ENCODE measurements at regions not wholly inside any gene's neighbourhood (a gene's known extent, or its start where the extent isn't known, plus 50 kb on each side); places are given as distances from the start of the nearest gene placed in this dataset.
A peak's percentile ranks its signal among the peaks of the same experiment; 100 is the strongest.

DNA sequence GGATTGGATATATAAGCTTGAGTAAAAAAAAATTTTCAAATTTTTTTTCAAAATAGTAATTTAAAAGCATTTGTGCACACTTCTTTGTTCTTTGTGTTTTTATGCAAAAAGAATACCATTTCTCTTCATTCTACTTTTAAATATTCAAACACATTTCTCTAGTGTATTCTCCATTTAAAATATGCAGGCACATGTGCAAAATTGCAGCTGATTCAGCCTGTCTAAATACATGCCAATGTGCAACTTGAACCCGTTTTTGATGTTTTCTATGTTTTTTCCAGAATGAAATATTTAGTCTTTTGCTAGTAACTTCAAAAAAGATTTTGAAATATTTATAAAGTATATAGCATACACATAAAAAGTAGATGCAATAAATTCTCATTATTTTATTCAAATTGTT lies 411.8 kb downstream of the MMUT start:
- Histone ChIP-seq H3K4me3 (ENCODE audit: low read depth, low read length) (no peak overlapping the region), H3K9me3 (ENCODE audit: control insufficient read depth, insufficient read depth, low read length) (no peaks in the 10 kb centered on the region), H3K36me3 (ENCODE audit: control insufficient read depth, insufficient read depth, low read length) (no peaks in the 10 kb centered on the region), H3K27me3 (ENCODE audit: control insufficient read depth, insufficient read depth, low read length) (no peaks in the 10 kb centered on the region), H3K27ac (ENCODE audit: low read depth, low read length) (no peak overlapping the region), H3K4me1 (ENCODE audit: control insufficient read depth, insufficient read depth, low read length) (peaks cover 26% of the 10 kb centered on the region), H3K9ac (ENCODE audit: low read depth, low read length) (no peak overlapping the region)

- Histone ChIP-seq H3K27ac (ENCODE audit: low read depth, low read length) (peak overlapping the region; percentile 7), H3K4me3 (ENCODE audit: low read depth, low read length) (peak overlapping the region; percentile 27; the same call in 1 of the 2 replicates), H3K4me1 (ENCODE audit: control insufficient read depth, insufficient read depth, low read length) (peaks cover 26% of the 10 kb centered on the region), H3K36me3 (ENCODE audit: control insufficient read depth, insufficient read depth, low read length) (no peaks in the 10 kb centered on the region), H3K9ac (ENCODE audit: low read depth, low read length) (no peak overlapping the region), H3K9me3 (ENCODE audit: control insufficient read depth, insufficient read depth, low read length) (no peaks in the 10 kb centered on the region), H3K27me3 (ENCODE audit: control insufficient read depth, insufficient read depth, low read length) (no peaks in the 10 kb centered on the region)
These were observed 412.5 kb downstream of the MMUT start for GRCh38 chr6:49050584-49050983.

- H3K9ac ChIP-seq (ENCODE audit: low read depth, low read length), result no peak overlapping the region
- H3K9me3 ChIP-seq (ENCODE audit: control insufficient read depth, insufficient read depth, low read length), result no peaks in the 10 kb centered on the region
- H3K4me3 ChIP-seq (ENCODE audit: low read depth, low read length), result no peak overlapping the region
- H3K27ac ChIP-seq (ENCODE audit: low read depth, low read length), result no peak overlapping the region
- no peaks in the 10 kb centered on the region for H3K27me3 ChIP-seq (ENCODE audit: control insufficient read depth, insufficient read depth, low read length)
- H3K4me1 ChIP-seq (ENCODE audit: control insufficient read depth, insufficient read depth, low read length), result no peaks in the 10 kb centered on the region
- no peaks in the 10 kb centered on the region for H3K36me3 ChIP-seq (ENCODE audit: control insufficient read depth, insufficient read depth, low read length)
These were observed 424.7 kb downstream of the MMUT start for GRCh38 chr6:49038294-49038822.

GRCh38 chr6:49030251-49031020 lies 432.6 kb downstream of the MMUT start:
- no peaks in the 10 kb centered on the region for H3K4me1 ChIP-seq (ENCODE audit: control insufficient read depth, insufficient read depth, low read length)
- H3K27ac ChIP-seq (ENCODE audit: low read depth, low read length), result no peak overlapping the region
- no peak overlapping the region for H3K9ac ChIP-seq (ENCODE audit: low read depth, low read length)
- no peaks in the 10 kb centered on the region for H3K27me3 ChIP-seq (ENCODE audit: control insufficient read depth, insufficient read depth, low read length)
- H3K4me3 ChIP-seq (ENCODE audit: low read depth, low read length), result no peak overlapping the region
- no peaks in the 10 kb centered on the region for H3K9me3 ChIP-seq (ENCODE audit: control insufficient read depth, insufficient read depth, low read length)
- H3K36me3 ChIP-seq (ENCODE audit: control insufficient read depth, insufficient read depth, low read length), result no peaks in the 10 kb centered on the region

DNA sequence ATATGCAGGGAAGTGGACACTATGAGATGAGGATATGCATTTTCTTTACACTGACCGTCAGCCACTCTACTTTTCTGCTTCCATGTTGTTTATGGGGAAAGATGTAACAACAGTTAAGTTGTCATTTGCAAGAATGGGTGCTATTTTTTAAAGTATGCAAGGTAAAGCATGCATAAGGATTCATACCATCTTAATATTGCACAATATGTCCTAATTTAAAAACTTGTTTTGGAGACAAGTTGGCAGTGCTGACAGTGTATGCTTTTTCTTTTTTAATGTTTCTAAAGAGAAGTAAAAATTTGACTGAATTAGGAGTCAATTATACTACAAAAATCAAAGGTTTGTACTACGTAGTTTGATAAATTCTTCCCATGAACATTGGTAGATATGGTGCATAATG lies 435.4 kb downstream of the MMUT start:
- no peaks in the 10 kb centered on the region for H3K9me3 ChIP-seq (ENCODE audit: control insufficient read depth, insufficient read depth, low read length)
- no peak overlapping the region for H3K27ac ChIP-seq (ENCODE audit: low read depth, low read length)
- no peaks in the 10 kb centered on the region for H3K4me1 ChIP-seq (ENCODE audit: control insufficient read depth, insufficient read depth, low read length)
- H3K9ac ChIP-seq (ENCODE audit: low read depth, low read length), result no peak overlapping the region
- H3K4me3 ChIP-seq (ENCODE audit: low read depth, low read length), result no peak overlapping the region
- no peaks in the 10 kb centered on the region for H3K36me3 ChIP-seq (ENCODE audit: control insufficient read depth, insufficient read depth, low read length)
- H3K27me3 ChIP-seq (ENCODE audit: control insufficient read depth, insufficient read depth, low read length), result no peaks in the 10 kb centered on the region

DNA sequence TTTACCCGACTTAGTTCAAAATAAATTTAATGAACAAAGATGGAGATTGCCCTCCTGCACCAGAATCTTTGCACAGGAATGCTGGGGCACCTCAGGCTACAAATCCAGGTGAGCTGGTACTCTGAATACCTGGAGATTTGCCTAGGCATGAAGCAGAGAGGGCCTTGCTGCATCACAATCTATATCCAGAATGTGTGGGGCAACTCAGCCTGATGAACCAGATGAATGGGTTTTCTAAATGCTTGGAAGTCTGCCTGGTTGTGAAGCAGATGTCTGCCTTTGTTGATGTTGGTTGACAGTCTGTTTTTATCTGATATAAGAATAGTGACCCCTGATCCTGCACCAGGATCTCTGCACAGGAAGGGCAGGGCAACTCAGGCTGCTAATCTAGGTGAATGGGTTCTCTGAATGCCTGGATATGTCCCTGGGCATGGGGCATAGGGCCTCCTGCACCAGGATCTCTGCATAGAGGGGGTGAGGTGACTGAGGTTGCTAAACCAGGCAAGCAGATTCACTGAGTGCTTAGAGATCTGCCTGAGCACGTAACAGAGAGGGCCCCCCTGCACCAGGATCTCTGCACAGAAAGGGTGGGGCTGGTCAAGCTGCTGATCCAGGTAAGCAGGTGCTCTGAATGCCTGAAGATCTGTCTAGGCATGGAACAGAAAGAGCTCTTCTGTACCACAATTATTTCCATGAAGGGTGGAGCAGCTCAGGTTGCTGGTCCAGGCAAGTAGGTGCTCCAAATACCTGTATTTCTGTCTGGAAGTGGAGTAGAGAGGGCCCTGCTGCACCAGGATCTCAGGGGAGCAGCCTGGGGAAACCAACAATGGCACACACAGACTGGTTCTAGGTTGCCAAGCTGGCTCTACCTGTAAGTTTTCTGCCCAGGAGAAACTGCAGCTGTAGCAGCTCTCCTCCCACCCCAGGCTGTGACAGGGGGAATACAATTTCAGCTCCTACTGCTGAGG lies 437.5 kb downstream of the MMUT start:
- no peaks in the 10 kb centered on the region for H3K27me3 ChIP-seq (ENCODE audit: control insufficient read depth, insufficient read depth, low read length)
- no peak overlapping the region for H3K9ac ChIP-seq (ENCODE audit: low read depth, low read length)
- no peaks in the 10 kb centered on the region for H3K4me1 ChIP-seq (ENCODE audit: control insufficient read depth, insufficient read depth, low read length)
- no peak overlapping the region for H3K4me3 ChIP-seq (ENCODE audit: low read depth, low read length)
- no peaks in the 10 kb centered on the region for H3K36me3 ChIP-seq (ENCODE audit: control insufficient read depth, insufficient read depth, low read length)
- H3K9me3 ChIP-seq (ENCODE audit: control insufficient read depth, insufficient read depth, low read length), result no peaks in the 10 kb centered on the region; the same call in 1 of the 2 replicates
- no peak overlapping the region for H3K27ac ChIP-seq (ENCODE audit: low read depth, low read length)

- Histone ChIP-seq H3K9me3 (ENCODE audit: control insufficient read depth, insufficient read depth, low read length) (no peaks in the 10 kb centered on the region), H3K27ac (ENCODE audit: low read depth, low read length) (no peak overlapping the region), H3K4me1 (ENCODE audit: control insufficient read depth, insufficient read depth, low read length) (no peaks in the 10 kb centered on the region), H3K36me3 (ENCODE audit: control insufficient read depth, insufficient read depth, low read length) (no peaks in the 10 kb centered on the region), H3K9ac (ENCODE audit: low read depth, low read length) (no peak overlapping the region), H3K27me3 (ENCODE audit: control insufficient read depth, insufficient read depth, low read length) (no peaks in the 10 kb centered on the region), H3K4me3 (ENCODE audit: low read depth, low read length) (no peak overlapping the region)
These were observed 458.3 kb downstream of the MMUT start for GRCh38 chr6:49004801-49005200.

DNA sequence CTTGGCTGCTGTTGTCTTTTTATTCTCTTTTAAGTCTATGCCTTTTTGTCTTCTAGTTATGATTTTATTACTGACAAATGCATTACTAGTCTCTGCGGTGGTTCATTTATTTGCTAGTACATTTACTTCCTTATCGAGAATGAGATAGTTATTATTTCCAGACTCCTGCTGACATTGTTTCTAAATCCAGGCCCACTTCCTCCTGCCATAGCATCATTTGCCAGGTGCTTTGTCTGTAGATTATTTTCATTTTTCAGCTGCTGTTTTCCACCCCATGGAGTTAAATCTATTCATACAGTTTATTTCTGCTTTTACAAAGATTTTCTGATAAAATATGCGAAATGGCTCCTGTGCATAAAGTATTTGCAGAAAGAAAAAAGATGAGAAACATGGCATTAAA lies 459.7 kb downstream of the MMUT start:
- Histone ChIP-seq H3K9ac (ENCODE audit: low read depth, low read length) (no peak overlapping the region), H3K27ac (ENCODE audit: low read depth, low read length) (no peak overlapping the region), H3K4me3 (ENCODE audit: low read depth, low read length) (no peak overlapping the region), H3K36me3 (ENCODE audit: control insufficient read depth, insufficient read depth, low read length) (no peaks in the 10 kb centered on the region), H3K9me3 (ENCODE audit: control insufficient read depth, insufficient read depth, low read length) (no peaks in the 10 kb centered on the region), H3K27me3 (ENCODE audit: control insufficient read depth, insufficient read depth, low read length) (no peaks in the 10 kb centered on the region), H3K4me1 (ENCODE audit: control insufficient read depth, insufficient read depth, low read length) (no peaks in the 10 kb centered on the region)

DNA sequence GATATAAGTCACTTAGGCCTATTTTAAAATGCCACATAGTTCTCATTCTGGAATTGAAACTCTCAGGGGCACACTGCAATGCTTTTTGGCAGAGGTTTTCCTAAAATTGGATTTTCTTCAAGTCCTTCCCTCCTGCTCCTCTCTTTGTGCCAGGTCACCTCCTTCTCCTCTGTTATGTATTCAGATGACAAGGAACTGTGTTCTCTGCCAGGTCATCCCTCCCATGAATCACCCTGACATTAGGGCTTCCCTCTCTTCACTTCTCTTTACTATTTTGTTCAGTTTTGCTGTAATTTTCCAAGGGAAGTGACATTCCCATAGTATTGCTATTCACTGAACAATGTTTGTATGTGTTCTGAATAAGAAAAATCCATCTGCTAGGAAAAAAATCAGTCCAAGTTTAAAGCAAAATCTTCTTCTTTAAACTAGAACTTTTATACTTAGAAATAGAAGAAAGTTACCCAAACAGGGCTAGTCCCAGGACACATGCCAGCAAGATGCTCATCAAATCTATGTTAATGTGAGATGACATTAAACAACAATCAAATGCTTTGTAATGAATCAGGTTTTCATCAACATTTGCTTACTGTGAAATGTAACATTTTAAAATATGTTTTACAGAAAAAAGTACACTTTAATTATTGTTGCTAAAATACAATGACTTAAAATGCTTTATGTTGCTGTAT lies 461.1 kb downstream of the MMUT start:
- Histone ChIP-seq H3K9ac (ENCODE audit: low read depth, low read length) (no peak overlapping the region), H3K4me1 (ENCODE audit: control insufficient read depth, insufficient read depth, low read length) (no peaks in the 10 kb centered on the region), H3K27ac (ENCODE audit: low read depth, low read length) (no peak overlapping the region), H3K36me3 (ENCODE audit: control insufficient read depth, insufficient read depth, low read length) (no peaks in the 10 kb centered on the region), H3K9me3 (ENCODE audit: control insufficient read depth, insufficient read depth, low read length) (no peaks in the 10 kb centered on the region), H3K4me3 (ENCODE audit: low read depth, low read length) (no peak overlapping the region), H3K27me3 (ENCODE audit: control insufficient read depth, insufficient read depth, low read length) (no peaks in the 10 kb centered on the region)

DNA sequence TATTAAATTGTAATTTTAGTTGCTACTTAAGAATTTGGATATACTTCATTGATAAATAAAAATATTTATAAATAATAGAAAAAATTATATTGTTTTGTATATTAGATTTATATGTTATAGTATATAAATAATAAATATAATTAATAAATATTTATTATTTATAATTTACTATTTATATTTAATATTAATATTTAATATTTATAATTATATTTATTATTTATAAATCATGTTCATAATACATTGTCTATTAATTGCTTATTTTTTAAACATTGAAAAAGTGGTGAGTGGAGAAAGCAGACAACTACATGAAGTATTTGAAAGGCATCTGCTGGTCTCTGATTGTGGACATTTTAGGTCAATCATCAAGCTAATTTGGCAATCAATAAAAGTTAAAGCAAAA lies 464.5 kb downstream of the MMUT start:
- Histone ChIP-seq H3K27ac (ENCODE audit: low read depth, low read length) (no peak overlapping the region), H3K36me3 (ENCODE audit: control insufficient read depth, insufficient read depth, low read length) (no peaks in the 10 kb centered on the region), H3K4me3 (ENCODE audit: low read depth, low read length) (no peak overlapping the region), H3K4me1 (ENCODE audit: control insufficient read depth, insufficient read depth, low read length) (no peaks in the 10 kb centered on the region), H3K9ac (ENCODE audit: low read depth, low read length) (no peak overlapping the region), H3K9me3 (ENCODE audit: control insufficient read depth, insufficient read depth, low read length) (no peaks in the 10 kb centered on the region), H3K27me3 (ENCODE audit: control insufficient read depth, insufficient read depth, low read length) (no peaks in the 10 kb centered on the region)

Measured in HUES48 (cell line).